Loucy (cell line): ENCODE measurements at regions not wholly inside any gene's neighbourhood (a gene's known extent, or its start where the extent isn't known, plus 50 kb on each side); places are given as distances from the start of the nearest gene placed in this dataset.

ENCODE experiments used
- H2AFZ ChIP-seq: fragments of 200-600 bp; sonication (generic); 2 replicates; pipeline ENCODE4 v1.6.0; 2016; ENCODE audit warnings: antibody characterized with exemption, mild to moderate bottlenecking, low read length, moderate library complexity
- H3F3A ChIP-seq: fragments of 200-600 bp; 2 replicates; pipeline ENCODE4 v1.6.0; 2016; ENCODE audit warnings: antibody characterized with exemption, low read depth, mild to moderate bottlenecking
- H3K27me3 ChIP-seq: fragments of 200-600 bp; sonication (generic); 2 replicates; pipeline ENCODE4 v1.6.1; 2014; ENCODE audit warnings: low read length, mild to moderate bottlenecking; ENCODE audit not compliant: insufficient read depth, poor library complexity, severe bottlenecking
- H3K36me3 ChIP-seq: fragments of 200-600 bp; sonication (generic); 2 replicates; pipeline ENCODE4 v1.6.1; 2016; ENCODE audit warnings: low read length; ENCODE audit not compliant: insufficient read depth
- H3K4me1 ChIP-seq: fragments of 200-600 bp; sonication (generic); 2 replicates; pipeline ENCODE4 v1.5.1; 2014; ENCODE audit warnings: low read length, mild to moderate bottlenecking; ENCODE audit not compliant: insufficient read depth, poor library complexity, severe bottlenecking
- H3K4me2 ChIP-seq: fragments of 200-600 bp; sonication (generic); 2 replicates; pipeline ENCODE4 v1.6.0; 2014; ENCODE audit warnings: antibody characterized with exemption, low read length, low read depth, mild to moderate bottlenecking; ENCODE audit not compliant: poor library complexity, severe bottlenecking
- H3K4me3 ChIP-seq: fragments of 200-600 bp; sonication (generic); 2 replicates; pipeline ENCODE4 v1.5.1; 2014; ENCODE audit warnings: low read length, mild to moderate bottlenecking, mixed read lengths; ENCODE audit not compliant: poor library complexity, severe bottlenecking
- H3K79me2 ChIP-seq: fragments of 200-600 bp; sonication (generic); 2 replicates; pipeline ENCODE4 v1.6.1; 2014; ENCODE audit warnings: low read length; ENCODE audit not compliant: insufficient read depth
- H3K9ac ChIP-seq: fragments of 200-600 bp; sonication (generic); 2 replicates; pipeline ENCODE4 v1.6.0; 2014; ENCODE audit warnings: mild to moderate bottlenecking, low read depth, low read length, moderate library complexity; ENCODE audit not compliant: poor library complexity, severe bottlenecking
- H3K9me2 ChIP-seq: fragments of 200-600 bp; sonication (generic); replicated peaks from 2 replicates; pipeline ENCODE4 v1.6.1; 2016; ENCODE audit warnings: low read depth, low read length, mixed read lengths
- H3K9me3 ChIP-seq: fragments of 200-600 bp; sonication (generic); 2 replicates; pipeline ENCODE4 v1.6.1; 2014; ENCODE audit warnings: mild to moderate bottlenecking, antibody characterized with exemption, low read length, low read depth; ENCODE audit not compliant: insufficient read depth
- H4K20me1 ChIP-seq: fragments of 200-600 bp; sonication (generic); 2 replicates; pipeline ENCODE4 v1.6.0; 2014; ENCODE audit warnings: antibody characterized with exemption, low read length, mild to moderate bottlenecking; ENCODE audit not compliant: insufficient read depth, poor library complexity, severe bottlenecking
- CTCF ChIP-seq: fragments of 200-600 bp; sonication (generic); conservative IDR thresholded peaks from 2 replicates; pipeline ENCODE4 v1.5.1; 2014; ENCODE audit warnings: mild to moderate bottlenecking, antibody characterized with exemption, low read length
- EZH2phosphoT487 ChIP-seq: fragments of 200-600 bp; IDR thresholded peaks from 2 replicates; pipeline ENCODE4 v1.6.1; 2018; ENCODE audit warnings: antibody characterized with exemption, mild to moderate bottlenecking, moderate library complexity, borderline replicate concordance

- no peaks in the 10 kb centered on the region for H3K36me3 ChIP-seq
- H4K20me1 ChIP-seq = no peaks in the 10 kb centered on the region
- H3K9me2 ChIP-seq = no peaks in the 10 kb centered on the region
- no peaks in the 10 kb centered on the region for H3K79me2 ChIP-seq
- H3K4me2 ChIP-seq = no peak overlapping the region
- no peak overlapping the region for H3K4me3 ChIP-seq
- no peaks in the 10 kb centered on the region for H3K4me1 ChIP-seq
- peaks cover 2% of the 10 kb centered on the region; the same call in 1 of the 2 replicates for H3K9me3 ChIP-seq
- H2AFZ ChIP-seq = no peak overlapping the region
- no peak for TF ChIP-seq CTCF
- TF ChIP-seq EZH2phosphoT487 = no peak
- no peaks in the 10 kb centered on the region for H3K27me3 ChIP-seq
- H3F3A ChIP-seq = no peaks in the 10 kb centered on the region
- H3K9ac ChIP-seq = no peak overlapping the region
Measured at GRCh38 chr18:37698508-37699040, 133.0 kb upstream of the CELF4 start.

GRCh38 chr18:37694516-37694915 is 128.9 kb upstream of the CELF4 start:
- H3K4me2 ChIP-seq = no peak overlapping the region
- H2AFZ ChIP-seq = no peak overlapping the region
- H3K27me3 ChIP-seq = no peaks in the 10 kb centered on the region
- H3K4me3 ChIP-seq = no peak overlapping the region
- H3K36me3 ChIP-seq = no peaks in the 10 kb centered on the region
- H3K9me2 ChIP-seq = no peaks in the 10 kb centered on the region
- peaks cover 2% of the 10 kb centered on the region; the same call in 1 of the 2 replicates for H3K9me3 ChIP-seq
- H3F3A ChIP-seq = no peaks in the 10 kb centered on the region
- no peak overlapping the region for H3K9ac ChIP-seq
- TF ChIP-seq EZH2phosphoT487 = no peak
- TF ChIP-seq CTCF = no peak
- H3K79me2 ChIP-seq = no peaks in the 10 kb centered on the region
- H3K4me1 ChIP-seq = no peaks in the 10 kb centered on the region
- no peaks in the 10 kb centered on the region for H4K20me1 ChIP-seq

GRCh38 chr18:37691162-37691561 is 125.6 kb upstream of the CELF4 start:
- Histone ChIP-seq H3K9me3 (no peaks in the 10 kb centered on the region), H3K9me2 (no peaks in the 10 kb centered on the region), H3K36me3 (no peaks in the 10 kb centered on the region), H3K4me1 (no peaks in the 10 kb centered on the region), H3K4me2 (no peak overlapping the region), H3K9ac (no peak overlapping the region), H3K27me3 (no peaks in the 10 kb centered on the region), H4K20me1 (no peaks in the 10 kb centered on the region), H3F3A (no peaks in the 10 kb centered on the region), H3K4me3 (no peak overlapping the region), H3K79me2 (no peaks in the 10 kb centered on the region), H2AFZ (no peak overlapping the region)
- TF ChIP-seq EZH2phosphoT487 (no peak), CTCF (no peak)
